Nephron progenitor cell (in vitro differentiated cells): ENCODE measurements at regions not wholly inside any gene's neighbourhood (a gene's known extent, or its start where the extent isn't known, plus 50 kb on each side); places are given as distances from the start of the nearest gene placed in this dataset.
"Not testable (repeated sequence)": the region's sequence is repeated elsewhere in the genome, so short reads cannot be mapped to it uniquely, and the experiment has no call there.

ENCODE experiments used
- DNase-seq: peaks from one replicate; pipeline ENCODE4 v3.0.0; 2021
- H3K27ac Mint-ChIP-seq: 2 replicates; pipeline ENCODE4 v1.8.0; 2021; ENCODE audit warnings: mild to moderate bottlenecking, moderate library complexity, mixed read lengths
- H3K27me3 Mint-ChIP-seq: 2 replicates; pipeline ENCODE4 v1.8.0; 2021; ENCODE audit warnings: mild to moderate bottlenecking, low read depth, mixed read lengths; ENCODE audit not compliant: poor library complexity
- H3K36me3 Mint-ChIP-seq: 2 replicates; pipeline ENCODE4 v1.8.0; 2021; ENCODE audit warnings: low read depth, mixed read lengths
- H3K4me1 Mint-ChIP-seq: 2 replicates; pipeline ENCODE4 v1.8.0; 2021; ENCODE audit warnings: mixed read lengths
- H3K4me3 Mint-ChIP-seq: 2 replicates; pipeline ENCODE4 v1.8.0; 2021; ENCODE audit warnings: mild to moderate bottlenecking, moderate library complexity, mixed read lengths
- H3K9me3 Mint-ChIP-seq: 2 replicates; pipeline ENCODE4 v1.8.0; 2021; ENCODE audit warnings: mild to moderate bottlenecking, moderate library complexity, mixed read lengths
- TF ChIP-seq, protein P1 (sequence below): fragments of 200-600 bp; sonication (generic); IDR thresholded peaks from 2 replicates; pipeline ENCODE4 v1.5.0; 2021; ENCODE audit warnings: antibody characterized with exemption

DNA sequence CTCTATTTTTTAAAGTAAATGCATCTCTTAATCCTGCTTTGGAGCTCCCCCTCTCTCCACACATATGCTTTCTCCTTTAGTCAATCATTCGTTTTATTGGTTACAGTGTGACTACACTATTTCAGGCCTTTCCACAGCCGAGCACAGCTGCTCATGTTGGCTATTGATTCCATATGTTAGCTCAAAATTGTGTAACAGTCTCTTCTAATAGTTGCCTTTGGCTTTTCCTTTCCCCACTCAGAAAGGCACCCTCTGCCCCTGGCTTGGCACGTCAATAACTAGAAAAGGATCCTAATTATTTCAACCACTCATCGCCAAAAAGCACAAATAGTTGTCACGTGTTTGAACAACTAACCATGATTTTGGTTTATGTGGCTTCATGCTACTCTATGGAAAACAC lies 410.3 kb upstream of the SLC35B3 start:
- TF ChIP-seq, protein P1, sequence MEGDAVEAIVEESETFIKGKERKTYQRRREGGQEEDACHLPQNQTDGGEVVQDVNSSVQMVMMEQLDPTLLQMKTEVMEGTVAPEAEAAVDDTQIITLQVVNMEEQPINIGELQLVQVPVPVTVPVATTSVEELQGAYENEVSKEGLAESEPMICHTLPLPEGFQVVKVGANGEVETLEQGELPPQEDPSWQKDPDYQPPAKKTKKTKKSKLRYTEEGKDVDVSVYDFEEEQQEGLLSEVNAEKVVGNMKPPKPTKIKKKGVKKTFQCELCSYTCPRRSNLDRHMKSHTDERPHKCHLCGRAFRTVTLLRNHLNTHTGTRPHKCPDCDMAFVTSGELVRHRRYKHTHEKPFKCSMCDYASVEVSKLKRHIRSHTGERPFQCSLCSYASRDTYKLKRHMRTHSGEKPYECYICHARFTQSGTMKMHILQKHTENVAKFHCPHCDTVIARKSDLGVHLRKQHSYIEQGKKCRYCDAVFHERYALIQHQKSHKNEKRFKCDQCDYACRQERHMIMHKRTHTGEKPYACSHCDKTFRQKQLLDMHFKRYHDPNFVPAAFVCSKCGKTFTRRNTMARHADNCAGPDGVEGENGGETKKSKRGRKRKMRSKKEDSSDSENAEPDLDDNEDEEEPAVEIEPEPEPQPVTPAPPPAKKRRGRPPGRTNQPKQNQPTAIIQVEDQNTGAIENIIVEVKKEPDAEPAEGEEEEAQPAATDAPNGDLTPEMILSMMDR: no peak
- Mint-ChIP-seq H3K36me3 (no peaks in the 10 kb centered on the region), H3K27me3 (no peaks in the 10 kb centered on the region), H3K4me1 (no peaks in the 10 kb centered on the region), H3K27ac (no peak overlapping the region), H3K9me3 (peaks cover 8% of the 10 kb centered on the region), H3K4me3 (no peak overlapping the region)
- DNase-seq: no peak

DNA sequence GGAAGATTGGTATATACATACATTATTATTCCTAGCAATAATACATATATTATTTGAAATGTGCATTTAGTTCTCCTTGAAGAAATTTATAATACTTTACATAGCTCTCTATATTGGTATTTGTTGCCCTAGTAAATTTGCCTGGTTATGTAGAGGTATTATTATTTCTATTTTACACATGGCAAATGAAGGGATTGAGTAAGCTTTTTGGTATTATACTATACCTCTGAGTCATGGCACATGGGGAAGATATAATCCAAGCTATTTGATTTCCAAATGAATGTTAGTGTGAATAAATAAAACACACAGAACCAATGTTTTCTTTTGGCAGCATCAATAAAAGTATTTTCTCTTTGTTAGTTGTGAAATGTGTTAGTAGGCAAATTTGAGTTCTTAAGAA lies 409.6 kb upstream of the SLC35B3 start:
- no peak for DNase-seq
- no peaks in the 10 kb centered on the region for H3K4me1 Mint-ChIP-seq
- no peak overlapping the region for H3K4me3 Mint-ChIP-seq
- no peaks in the 10 kb centered on the region for H3K27me3 Mint-ChIP-seq
- no peak overlapping the region for H3K27ac Mint-ChIP-seq
- TF ChIP-seq, protein P1: no peak
- peaks cover 8% of the 10 kb centered on the region for H3K9me3 Mint-ChIP-seq
- no peaks in the 10 kb centered on the region for H3K36me3 Mint-ChIP-seq

DNA sequence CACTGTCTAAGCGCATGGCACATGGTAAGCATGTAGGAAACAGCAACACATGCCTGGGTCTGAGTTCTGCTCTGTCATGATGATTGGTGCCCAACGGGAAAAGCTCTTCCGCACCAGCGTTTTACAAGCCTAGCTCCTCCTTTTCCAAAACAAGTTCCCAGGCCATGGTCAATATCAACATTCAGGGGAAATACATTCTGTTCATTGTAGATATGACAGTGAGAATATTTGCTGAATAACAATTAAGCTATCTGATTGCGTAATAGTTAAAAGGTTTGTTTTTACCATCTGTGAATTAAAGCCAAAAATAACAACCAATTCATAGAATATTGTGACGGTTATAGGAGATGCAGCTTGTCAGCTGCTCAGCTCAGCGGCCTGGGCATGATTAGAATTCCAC lies 404.3 kb upstream of the SLC35B3 start:
- TF ChIP-seq, protein P1: no peak
- H3K9me3 Mint-ChIP-seq: peaks cover 8% of the 10 kb centered on the region
- no peaks in the 10 kb centered on the region for H3K36me3 Mint-ChIP-seq
- peaks cover 2% of the 10 kb centered on the region for H3K27me3 Mint-ChIP-seq
- H3K4me1 Mint-ChIP-seq: peaks cover 30% of the 10 kb centered on the region
- no peak for DNase-seq
- no peak overlapping the region for H3K27ac Mint-ChIP-seq
- no peak overlapping the region for H3K4me3 Mint-ChIP-seq

DNA sequence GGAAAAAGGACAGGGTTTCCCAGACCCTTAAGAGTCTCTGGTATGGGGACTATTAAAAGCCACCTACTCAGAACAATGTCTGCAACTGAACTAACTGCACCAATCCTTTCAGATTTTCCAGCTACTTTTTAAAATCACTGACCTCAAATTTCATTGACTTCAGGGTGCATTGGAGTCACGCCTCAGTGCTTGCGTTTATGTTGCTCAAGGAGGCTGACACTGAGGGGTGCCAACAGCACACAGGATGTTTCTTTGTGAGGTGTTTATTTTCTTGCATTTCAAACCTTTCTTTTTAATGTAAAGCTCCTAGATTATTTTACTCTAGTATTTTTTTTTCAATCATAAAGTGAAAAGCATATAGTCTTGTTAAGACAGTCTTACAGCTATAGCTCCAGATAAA lies 402.0 kb upstream of the SLC35B3 start:
- no peak overlapping the region for H3K4me3 Mint-ChIP-seq
- peaks cover 30% of the 10 kb centered on the region for H3K4me1 Mint-ChIP-seq
- H3K9me3 Mint-ChIP-seq: peaks cover under 1% of the 10 kb centered on the region
- H3K36me3 Mint-ChIP-seq: no peaks in the 10 kb centered on the region
- peak; percentile 3 for DNase-seq
- no peak overlapping the region for H3K27ac Mint-ChIP-seq
- peaks cover 2% of the 10 kb centered on the region for H3K27me3 Mint-ChIP-seq
- TF ChIP-seq, protein P1: no peak

DNA sequence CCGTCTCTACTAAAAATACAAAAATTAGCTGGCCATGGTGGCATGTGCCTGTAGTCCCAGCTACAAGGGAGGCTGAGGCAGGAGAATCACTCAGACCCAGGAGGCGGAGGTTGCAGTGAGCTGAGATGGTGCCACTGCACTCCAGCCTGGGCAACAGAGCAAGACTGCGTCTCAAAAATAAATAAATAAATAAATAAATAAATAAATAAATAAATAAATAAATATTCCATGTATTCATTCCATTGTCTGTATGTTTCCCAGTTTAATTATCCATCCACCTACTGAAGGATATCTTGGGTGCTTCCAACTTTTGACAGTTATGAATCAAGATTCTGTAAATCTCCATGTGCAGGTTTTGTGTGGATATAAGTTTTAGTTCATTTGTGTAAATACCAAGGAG lies 397.4 kb upstream of the SLC35B3 start:
- H3K27me3 Mint-ChIP-seq, H3K27ac Mint-ChIP-seq, DNase-seq, H3K36me3 Mint-ChIP-seq, H3K4me3 Mint-ChIP-seq, H3K9me3 Mint-ChIP-seq: not testable (repeated sequence)
- peaks cover 26% of the 10 kb centered on the region for H3K4me1 Mint-ChIP-seq

DNA sequence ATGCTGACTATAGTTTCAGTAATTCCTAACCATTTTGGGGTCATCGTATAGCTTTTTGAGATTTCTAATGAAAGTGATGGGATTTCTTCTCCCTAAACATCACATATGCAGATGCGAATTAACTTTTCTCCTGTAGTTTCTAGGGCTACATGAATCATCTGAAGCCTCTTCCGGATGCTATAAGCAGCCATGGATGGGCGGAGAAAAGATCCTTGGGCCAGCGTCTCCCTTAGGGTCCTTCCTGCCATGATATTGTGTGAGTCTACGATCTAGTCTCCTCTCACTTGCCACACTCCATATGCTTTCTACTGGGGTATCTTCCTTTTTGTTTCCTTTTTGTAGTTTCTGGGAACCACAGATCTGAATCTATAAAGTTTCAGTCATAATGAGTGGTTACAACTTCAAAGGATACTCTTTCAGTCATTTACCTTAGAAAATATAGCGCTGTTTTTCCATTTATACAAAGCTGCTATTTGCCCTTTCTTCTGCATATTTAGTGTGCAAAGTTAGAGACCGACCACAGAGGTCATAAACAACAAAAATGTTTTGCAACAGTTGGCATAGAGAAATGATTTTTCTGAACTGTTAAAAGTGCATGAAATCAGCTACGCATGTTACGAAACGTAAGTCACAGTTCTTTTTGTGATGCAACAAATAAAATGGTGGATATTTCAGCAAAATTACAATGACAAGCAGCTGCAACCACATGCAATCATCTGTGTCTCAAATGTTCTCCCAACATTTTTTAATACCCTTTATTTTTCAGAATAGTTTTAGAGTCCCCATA lies 396.2 kb upstream of the SLC35B3 start:
- no peaks in the 10 kb centered on the region for H3K36me3 Mint-ChIP-seq
- no peak overlapping the region for H3K4me3 Mint-ChIP-seq
- TF ChIP-seq, protein P1: no peak
- H3K27ac Mint-ChIP-seq: no peak overlapping the region
- H3K9me3 Mint-ChIP-seq: no peaks in the 10 kb centered on the region
- DNase-seq: no peak
- H3K27me3 Mint-ChIP-seq: peaks cover 4% of the 10 kb centered on the region
- peaks cover 17% of the 10 kb centered on the region for H3K4me1 Mint-ChIP-seq
